ENCODE measurements at regions not wholly inside any gene's neighbourhood (a gene's known extent, or its start where the extent isn't known, plus 50 kb on each side); places are given as distances from the start of the nearest gene placed in this dataset.

GRCh38 chr2:57146951-57147350 lies 899.7 kb upstream of the VRK2 start:
- Histone ChIP-seq H3K4me1 (no peaks in the 10 kb centered on the region), H3K36me3 (no peaks in the 10 kb centered on the region), H3K27me3 (no peaks in the 10 kb centered on the region), H3K27ac (no peak overlapping the region), H3K4me3 (no peak overlapping the region), H3K9me3 (peaks cover 0 to 3% (median 0%) of the 10 kb centered on the region in 4 donors)
- TF ChIP-seq POLR2A (IDR thresholded peaks at IDR 0.05) = no peak
- no peak for TF ChIP-seq CTCF (IDR thresholded peaks at IDR 0.05)
- no peak for DNase-seq

- no peak for DNase-seq
These were observed 890.2 kb upstream of the VRK2 start for GRCh38 chr2:57156231-57156924.

GRCh38 chr2:57160976-57161375 lies 885.6 kb upstream of the VRK2 start:
- Histone ChIP-seq H3K4me3 (no peak overlapping the region), H3K4me1 (no peaks in the 10 kb centered on the region), H3K36me3 (no peaks in the 10 kb centered on the region), H3K27me3 (no peaks in the 10 kb centered on the region), H3K9me3 (no peaks in the 10 kb centered on the region), H3K27ac (no peak overlapping the region)
- DNase-seq = no peak
- no peak for TF ChIP-seq POLR2A (IDR thresholded peaks at IDR 0.05)
- no peak for TF ChIP-seq CTCF (IDR thresholded peaks at IDR 0.05)

More at GRCh38 chr2:57156231-57156924, 890.2 kb upstream of the VRK2 start:
- TF ChIP-seq CTCF (IDR thresholded peaks at IDR 0.05) (no peak), POLR2A (IDR thresholded peaks at IDR 0.05) (no peak)
- no peak overlapping the region for H3K27ac ChIP-seq
- no peaks in the 10 kb centered on the region for H3K27me3 ChIP-seq
- H3K9me3 ChIP-seq = no peaks in the 10 kb centered on the region
- H3K36me3 ChIP-seq = no peaks in the 10 kb centered on the region
- no peaks in the 10 kb centered on the region for H3K4me1 ChIP-seq
- no peak overlapping the region for H3K4me3 ChIP-seq

GRCh38 chr2:57177176-57177575 lies 869.4 kb upstream of the VRK2 start:
- Histone ChIP-seq H3K27ac (no peak overlapping the region), H3K4me3 (no peak overlapping the region), H3K36me3 (no peaks in the 10 kb centered on the region), H3K4me1 (no peaks in the 10 kb centered on the region), H3K9me3 (no peaks in the 10 kb centered on the region), H3K27me3 (no peaks in the 10 kb centered on the region)
- no peak for DNase-seq
- TF ChIP-seq CTCF (IDR thresholded peaks at IDR 0.05) (no peak), POLR2A (IDR thresholded peaks at IDR 0.05) (no peak)

GRCh38 chr2:57180042-57180567 lies 866.5 kb upstream of the VRK2 start:
- Histone ChIP-seq H3K4me1 (no peaks in the 10 kb centered on the region), H3K4me3 (no peak overlapping the region), H3K36me3 (no peaks in the 10 kb centered on the region), H3K9me3 (no peaks in the 10 kb centered on the region), H3K27me3 (no peaks in the 10 kb centered on the region), H3K27ac (no peak overlapping the region)
- TF ChIP-seq CTCF (IDR thresholded peaks at IDR 0.05) (no peak), POLR2A (IDR thresholded peaks at IDR 0.05) (no peak)
- no peak for DNase-seq
